Amygdala (tissue), 56 donors: ENCODE measurements at regions not wholly inside any gene's neighbourhood (a gene's known extent, or its start where the extent isn't known, plus 50 kb on each side); places are given as distances from the start of the nearest gene placed in this dataset.
A peak's percentile ranks its signal among the peaks of the same experiment; 100 is the strongest.
"Not testable (repeated sequence)": the region's sequence is repeated elsewhere in the genome, so short reads cannot be mapped to it uniquely, and the experiment has no call there.

Experiments used
- DNase-seq, 56 donors: peaks; one replicate each; lab custom pipeline; 2025; lab: John Stamatoyannopoulos, UW

DNA sequence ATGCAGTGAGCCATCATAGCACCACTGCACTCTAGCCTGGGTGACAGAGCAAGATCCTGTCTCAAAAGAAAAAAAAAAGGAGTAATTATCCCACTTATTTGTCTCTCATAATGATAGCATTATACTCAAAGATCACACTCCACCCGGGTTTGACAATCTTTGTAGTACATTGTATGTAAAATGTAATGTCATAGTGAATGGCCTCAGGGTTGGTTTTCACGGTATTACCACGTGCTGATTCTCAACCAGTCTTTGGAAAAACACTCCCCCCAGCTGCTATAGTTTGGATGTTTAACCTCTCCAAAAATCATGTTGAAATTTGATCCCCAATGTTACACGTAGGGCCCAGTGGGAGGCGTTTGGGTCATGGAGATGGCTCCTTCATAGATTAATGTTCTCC lies 402.4 kb upstream of the GRAMD2B start:
- no peak for DNase-seq

DNA sequence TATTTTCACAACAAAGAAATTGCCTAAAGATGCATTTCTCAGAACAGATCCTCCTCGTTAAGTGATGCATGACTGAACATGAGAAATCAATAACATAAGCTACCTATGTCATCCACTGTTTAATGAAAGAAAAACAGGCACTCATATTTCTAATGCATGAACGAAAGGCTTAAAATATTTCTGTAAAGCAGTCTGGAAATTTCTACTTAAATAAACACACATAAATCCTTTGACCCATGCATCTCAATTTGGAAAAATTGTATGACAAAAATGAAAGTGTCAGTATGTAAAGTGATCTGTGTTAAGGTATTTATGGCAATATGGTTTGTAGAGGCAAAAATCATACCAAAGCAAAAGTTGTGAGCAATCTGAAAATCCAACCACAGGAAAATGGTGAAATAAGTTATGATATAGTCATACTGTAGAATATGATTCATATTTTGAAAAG lies 399.2 kb upstream of the GRAMD2B start:
- DNase-seq, result no peak

DNA sequence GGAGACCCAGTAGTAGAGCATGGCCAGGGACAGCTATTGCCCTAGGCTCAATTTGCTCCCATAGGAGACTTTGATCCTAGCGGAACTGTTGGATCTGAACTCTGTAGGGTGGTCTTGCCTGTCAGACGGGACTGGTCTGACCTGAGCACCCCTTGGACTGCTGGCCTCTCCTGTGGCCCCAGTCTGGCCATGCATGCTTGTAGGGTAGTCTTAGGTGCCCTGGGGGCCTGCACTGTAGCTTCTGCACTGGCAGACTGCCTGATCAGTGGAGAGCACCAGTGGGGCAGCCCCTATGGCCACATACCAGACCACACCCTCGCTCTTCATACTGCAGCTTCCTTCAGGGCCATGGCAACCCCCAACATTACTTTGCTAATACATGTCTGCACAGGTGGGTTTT lies 396.1 kb upstream of the GRAMD2B start:
- no peak for DNase-seq

DNA sequence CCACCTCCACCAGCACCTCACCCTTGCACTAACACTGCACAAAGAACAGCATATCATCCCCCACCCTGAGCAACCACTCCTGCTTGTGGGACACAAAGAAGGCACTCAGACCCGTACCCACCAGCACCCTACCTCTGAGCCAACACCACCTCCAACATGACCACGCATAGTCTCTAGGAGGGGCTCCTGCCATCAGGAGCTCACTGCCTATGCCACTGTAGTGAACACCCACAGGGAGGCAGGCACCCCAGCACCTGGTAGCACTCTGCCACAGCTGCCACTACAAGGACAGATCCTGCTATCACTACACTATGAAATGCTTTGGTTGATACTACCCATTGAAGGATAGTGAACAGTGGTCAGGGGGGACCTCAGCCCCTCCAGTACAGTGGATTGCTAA lies 395.6 kb upstream of the GRAMD2B start:
- DNase-seq, result no peak

DNA sequence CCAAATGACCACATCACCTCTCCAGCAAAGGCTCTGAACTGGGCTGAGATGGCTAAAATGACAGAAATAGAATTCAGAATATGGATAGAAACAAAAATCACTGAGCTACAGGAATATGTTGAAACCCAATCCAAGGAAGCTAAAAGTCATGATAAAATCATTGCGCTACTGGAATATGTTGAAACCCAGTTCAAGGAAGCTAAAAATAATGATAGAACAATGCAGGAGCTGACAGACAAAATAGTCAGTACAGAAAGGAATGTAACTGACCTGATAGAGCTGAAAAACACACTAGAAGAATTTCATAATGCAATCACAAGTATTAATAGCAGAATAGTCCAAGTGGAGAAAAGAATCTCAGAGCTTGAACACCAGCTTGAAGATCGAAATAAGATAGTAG lies 394.9 kb upstream of the GRAMD2B start:
- no peak for DNase-seq

DNA sequence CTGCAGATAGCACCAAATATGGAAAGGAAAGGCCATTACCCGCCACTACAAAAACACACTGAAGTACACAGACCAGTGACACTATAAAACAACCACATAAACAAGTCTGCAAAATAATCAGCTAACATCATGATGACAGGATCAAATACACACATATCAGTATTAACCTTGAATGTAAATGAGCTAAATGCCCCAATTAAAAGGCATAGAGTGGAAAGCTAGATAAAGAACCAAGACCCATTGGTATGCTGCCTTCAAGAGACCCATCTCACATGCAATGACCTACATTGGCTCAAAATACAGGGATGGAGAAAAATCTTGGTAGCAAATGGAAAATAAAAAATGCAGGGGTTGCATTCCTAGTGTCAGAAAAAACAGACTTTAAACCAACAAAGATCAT lies 393.9 kb upstream of the GRAMD2B start:
- DNase-seq, result not testable (repeated sequence)

DNA sequence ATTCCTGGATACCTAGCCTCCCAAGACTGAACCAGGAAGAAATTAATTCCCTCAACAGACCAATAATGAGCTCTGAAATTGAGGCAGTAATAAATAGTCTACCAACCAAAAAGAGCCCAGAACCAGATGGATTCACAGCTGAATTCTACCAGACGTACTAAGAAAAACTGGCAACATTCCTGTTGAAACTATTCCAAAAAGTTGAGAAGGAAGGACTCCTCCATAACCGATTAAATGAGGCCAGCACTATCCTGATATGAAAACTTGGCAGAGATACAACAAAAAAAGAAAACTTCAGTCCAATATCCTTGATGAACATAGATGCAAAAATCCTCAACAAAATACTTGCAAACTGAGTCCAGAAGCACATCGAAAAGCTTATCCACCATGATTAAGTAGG lies 392.5 kb upstream of the GRAMD2B start:
- no peak for DNase-seq

DNA sequence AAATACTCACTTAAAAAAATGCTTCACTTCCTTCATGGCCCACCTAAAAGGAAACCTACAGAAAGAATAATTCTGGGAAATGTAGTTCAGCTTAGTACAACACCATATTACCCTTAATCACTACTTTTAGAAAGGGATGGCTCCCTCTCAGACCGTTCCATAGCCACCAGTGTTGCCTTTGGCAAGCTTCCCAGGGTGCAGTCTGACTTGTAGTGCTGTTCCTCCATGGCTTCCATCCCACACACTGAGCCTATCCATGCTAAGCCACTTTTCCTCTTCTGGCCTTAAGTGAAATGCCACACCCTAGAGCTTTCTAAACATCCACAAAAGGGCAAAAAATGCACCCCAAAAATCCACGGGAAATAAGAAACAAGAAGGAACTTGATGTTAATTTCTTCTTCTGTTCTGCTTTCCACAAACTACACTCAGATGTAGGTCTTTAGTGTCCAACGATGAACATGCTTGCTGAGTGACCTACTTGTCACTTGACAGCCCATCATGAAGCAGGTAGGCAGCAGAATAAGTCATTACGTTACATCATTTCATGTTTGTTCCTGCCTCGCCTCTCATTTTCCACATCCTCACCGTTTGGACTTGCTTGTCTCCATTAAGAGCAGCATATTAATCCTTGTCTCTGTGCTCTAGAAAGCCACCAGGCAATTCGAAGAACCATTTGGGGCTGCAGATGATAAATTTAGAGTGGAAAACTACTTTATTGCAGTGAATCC lies 391.1 kb upstream of the GRAMD2B start:
- DNase-seq, result no peak

DNA sequence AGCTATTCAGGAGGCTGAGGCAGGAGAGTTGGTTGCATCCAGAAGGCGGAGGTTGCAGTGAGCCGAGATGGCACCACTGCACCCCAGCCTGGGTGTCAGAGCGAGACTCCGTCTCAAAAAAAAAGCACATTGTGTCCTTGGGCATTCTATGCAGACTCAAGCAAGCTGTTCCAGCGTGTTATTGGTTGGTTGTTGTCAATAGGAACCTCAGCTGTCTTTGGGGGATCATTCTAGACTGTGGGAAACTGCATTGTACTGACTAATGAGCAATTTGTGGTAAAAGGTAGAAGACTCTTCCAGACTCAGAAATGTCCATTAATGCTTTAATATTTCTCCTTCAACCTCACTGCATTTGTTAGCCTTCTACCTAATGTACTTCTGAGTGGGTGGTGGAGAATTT lies 379.5 kb upstream of the GRAMD2B start:
- DNase-seq, result no peak

DNA sequence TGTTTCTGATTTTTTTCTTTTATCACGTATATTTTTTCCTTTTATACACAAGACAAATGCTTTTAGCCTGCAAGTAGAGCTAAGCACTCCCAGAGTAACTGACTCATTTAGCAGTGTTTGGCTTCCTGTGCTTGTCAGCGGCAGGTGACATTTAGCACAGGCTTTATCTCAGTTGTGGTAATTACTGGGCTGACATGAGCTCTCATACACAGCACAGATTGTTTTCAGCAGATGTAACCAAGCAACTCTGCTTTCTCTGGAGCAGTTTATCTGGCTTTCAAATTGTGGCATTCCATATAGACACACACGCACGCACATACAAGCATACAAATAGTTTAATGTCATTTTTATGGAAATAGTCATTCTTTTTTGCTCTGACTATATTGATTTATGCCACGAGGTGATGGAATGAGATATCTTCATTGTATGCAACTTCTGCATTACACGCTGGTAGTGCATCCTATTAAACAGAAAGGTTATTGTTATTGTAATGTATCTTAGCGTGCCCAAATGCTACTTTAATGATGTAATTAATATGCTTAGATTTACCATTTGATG lies 379.0 kb upstream of the GRAMD2B start:
- DNase-seq, result peak in 10 of 56 donors; percentile 0 to 31 (median 8)

DNA sequence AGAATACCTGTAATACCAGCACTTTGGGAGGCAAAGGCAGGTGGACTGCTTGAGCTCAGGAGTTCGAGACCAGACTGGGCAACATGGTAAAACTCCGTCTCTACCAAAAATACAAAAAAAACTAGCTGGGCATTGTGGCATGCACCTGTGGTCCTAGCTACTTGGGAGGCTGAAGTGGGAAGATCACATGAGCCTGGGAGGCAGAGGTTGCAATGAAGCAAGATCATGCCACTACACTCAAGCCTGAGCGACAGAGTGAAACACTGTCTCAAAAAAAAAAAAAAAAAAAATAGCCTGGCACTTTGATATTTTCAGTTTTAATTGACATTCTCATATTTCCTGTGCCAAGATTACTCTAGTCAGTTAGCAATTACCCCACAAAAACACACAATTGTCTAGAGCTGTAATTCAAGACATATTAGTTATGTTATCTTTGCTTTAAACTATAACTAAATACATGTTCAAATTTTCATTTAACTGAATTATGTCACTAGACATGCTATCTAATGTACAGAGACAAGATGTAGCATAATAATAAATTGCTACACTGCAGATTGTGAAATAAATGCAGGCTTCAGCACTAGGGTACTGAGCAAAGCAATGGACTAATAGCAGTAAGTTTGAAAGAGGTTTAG lies 378.2 kb upstream of the GRAMD2B start:
- no peak for DNase-seq

DNA sequence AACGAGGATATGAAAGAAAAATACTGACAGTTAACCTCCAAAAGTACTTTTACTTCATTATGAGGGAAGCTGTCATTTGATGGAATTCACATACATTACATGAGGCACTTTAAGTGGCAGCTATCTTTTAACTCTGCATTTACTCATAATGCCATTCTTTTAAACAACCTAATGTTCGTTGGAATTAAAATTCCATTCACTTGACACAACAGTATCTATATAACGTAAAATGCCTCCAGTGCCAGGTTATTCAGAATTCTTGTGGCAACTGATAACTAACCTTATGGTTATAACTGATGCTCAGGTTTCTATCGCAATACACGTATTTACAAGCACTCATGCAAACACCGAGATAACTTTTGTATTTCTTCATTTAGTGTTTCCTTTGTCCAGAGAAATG lies 376.9 kb upstream of the GRAMD2B start:
- DNase-seq, result no peak

DNA sequence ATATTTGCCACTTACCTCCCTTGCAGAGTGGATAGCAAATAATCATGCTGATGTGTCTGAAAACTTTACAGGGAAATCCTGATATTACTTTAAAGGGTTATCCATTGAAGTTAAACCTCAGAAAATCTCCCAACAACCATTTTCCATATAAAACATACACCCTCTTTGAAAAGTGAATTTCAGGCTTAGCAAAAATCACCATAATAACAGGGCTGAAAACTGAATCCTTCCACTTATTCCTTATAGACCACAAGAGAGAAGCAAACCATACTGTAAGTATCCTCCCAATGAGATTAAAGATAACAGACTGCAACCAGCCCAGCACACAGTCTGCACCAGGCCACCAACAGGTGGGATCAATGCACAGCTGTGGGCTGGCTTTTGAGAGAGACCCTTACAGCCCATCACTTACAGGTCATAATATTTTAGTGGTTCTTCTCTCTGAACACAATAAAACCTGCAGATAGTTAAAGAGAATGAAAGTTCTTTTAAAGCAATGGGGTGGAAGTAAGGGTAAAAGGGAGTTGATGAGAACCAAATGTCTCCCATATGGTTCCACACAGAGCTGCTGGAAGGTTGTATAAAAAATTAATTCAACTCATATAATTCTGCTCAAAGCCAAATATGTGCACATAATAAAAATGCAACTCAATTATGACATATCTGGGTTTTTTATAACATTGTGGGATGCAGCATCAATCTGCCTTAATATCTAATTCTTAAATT lies 376.2 kb upstream of the GRAMD2B start:
- DNase-seq, result no peak

DNA sequence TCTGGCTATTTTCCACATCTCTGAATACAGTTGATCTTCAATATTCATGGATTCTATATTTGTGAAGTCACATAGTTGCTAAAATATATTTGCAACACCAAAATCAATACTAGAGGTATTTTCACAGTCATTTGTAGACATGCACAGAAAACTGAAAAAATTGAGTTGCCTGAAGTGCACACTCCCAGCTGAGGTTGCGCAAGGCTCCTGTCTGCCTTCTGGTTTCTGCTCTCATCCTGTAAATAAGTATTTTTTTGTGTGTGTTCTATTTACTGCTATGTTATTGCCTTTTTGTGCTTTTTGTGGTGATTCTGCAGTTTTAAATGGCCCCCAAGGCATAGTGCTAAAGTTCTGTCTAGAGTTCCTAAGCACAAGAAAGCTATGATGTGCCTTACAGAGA lies 371.1 kb upstream of the GRAMD2B start:
- no peak for DNase-seq

DNA sequence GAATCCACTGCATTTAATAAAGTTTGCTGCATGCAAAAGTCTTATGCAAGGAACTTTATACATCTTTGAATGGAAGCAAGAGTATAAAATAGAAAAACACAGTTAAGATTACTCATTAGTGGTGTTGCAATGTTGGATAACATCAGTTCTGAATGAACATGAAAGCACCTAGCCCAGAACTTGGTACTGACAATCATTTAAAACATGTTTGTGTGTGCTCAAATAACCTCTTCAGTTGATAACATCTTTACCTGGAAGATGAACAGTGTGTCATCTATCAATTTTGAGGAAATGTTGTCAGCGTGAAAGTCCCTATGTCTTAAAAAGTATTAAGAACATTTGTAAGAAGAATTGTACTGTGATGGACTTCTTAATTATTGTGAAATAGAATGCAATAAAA lies 370.4 kb upstream of the GRAMD2B start:
- no peak for DNase-seq

DNA sequence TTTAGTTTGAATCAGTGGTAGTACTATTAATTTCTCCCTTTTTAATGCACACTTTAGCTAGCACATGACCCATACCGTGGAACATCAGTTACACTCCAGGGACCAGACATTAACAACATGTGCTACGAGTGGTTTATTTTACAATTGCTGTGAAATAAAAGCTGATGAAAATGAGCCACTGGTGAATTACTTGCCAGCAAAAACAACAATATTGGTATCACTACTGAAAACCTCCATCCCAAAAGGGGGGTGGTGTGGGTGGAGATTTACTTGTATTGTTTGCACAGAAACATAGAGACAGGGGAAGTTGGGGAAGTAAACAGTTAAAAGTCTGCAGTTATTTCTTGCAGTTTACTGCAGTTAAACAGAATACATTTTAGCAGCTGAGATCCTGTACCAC lies 369.6 kb upstream of the GRAMD2B start:
- no peak for DNase-seq

DNA sequence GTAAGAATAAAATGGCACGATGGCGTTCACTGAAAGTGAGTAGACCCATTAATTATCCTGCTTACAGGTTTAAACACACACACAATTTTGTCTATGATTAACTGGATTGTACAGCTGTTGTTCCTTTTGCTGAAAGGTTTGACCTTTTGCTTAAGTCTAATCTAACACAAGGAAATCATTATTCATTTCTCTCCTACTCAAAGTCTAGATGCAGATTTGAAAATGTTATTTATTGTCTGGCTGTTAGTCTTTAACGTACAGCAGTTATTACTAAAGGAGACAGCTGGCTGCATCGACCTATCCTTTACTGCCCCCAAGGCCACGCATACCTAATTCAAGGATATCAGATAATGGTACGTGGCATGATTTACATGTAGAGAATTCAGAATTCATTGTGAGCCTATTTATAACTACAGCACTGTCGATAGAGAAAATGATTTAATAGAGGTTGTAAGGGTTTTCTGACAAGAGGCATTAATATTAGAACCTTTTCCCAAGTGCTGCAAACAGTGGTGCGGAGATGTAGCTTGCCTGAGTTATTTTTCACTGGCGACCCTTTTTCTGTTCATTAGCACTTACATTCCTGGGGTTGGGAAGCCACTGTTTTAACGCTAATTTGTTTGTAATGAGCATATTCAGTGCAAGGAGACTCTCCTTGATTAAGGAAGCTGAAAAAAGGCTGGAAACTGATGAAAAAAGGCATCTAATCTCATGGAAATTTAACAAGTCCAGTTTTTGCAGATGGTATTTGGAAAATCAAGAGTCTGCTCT lies 368.4 kb upstream of the GRAMD2B start:
- DNase-seq, result no peak

DNA sequence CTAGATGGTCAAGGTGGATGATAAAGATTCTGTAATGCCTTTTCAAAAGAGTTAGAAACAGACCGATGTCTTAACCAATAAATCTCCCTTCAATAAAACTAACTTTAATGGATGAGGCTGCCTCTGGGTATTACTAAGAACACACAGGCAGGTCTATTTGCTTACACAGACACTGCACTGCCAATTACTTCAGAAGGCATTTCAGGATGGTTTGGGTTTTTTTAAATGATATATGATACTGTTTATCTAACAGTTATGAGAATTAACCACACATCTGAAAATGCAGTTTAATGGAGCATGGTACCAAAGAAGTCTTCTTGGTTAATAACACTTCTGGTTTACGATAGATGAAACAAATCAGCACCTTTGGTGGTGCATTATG lies 367.9 kb upstream of the GRAMD2B start:
- no peak for DNase-seq

DNA sequence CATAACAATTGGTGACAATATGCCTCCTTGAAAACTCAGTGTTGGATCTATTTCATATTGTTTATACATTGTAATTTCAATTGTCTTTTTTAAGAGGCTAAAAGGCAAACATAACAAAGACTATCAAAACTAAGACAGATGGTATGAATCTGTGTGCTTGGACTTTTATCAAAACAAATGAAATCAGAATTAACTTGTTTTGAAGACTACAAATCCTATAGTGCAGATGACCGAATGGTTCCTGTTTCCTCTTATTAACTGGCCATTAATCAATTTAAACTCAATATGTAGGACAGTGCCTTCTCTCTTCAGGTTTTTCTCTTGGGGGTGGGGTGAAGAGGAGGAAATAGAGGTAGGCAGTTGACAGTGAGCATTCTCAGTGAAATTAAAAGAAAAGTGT lies 366.9 kb upstream of the GRAMD2B start:
- no peak for DNase-seq

DNA sequence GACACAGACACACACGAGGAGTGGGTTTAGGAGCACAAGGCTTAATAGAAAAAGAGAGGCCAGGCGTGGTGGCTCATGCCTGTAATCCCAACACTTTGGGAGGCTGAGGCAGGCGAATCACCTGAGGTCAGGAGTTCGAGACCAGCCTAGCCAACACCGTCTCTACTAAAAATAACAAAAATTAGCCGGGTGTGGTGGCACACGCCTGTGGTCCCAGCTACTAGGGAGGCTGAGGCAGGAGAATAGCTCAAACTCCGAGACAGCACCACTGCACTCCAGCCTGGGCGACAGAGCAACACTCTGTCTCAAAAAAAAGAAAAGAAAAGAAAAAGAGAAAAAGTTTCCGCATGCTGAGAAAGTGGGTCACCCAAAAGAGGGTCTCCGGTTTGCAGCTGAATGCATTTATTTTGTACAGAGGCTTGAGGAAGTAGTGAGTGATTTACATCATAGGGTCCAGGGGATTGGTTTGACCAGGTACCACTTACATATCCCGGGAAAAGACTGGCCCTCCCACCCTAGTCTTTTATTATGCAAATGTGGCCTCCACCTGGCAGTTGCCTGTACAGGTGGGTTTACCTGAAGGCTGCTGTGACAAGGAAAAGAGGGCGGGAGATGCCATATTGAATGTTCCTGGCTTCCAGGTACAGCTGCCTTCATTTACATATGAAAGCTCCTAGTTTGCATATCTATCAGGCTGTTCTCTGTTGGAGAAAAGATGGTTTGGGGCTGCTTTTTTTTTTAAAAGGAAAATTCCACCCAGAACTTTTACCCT lies 366.2 kb upstream of the GRAMD2B start:
- no peak for DNase-seq
